Suppressor macrophage (primary cell): ENCODE measurements at regions not wholly inside any gene's neighbourhood (a gene's known extent, or its start where the extent isn't known, plus 50 kb on each side); places are given as distances from the start of the nearest gene placed in this dataset.

Experiments
- DNase-seq, 4 experiments: peaks; one replicate each; pipeline ENCODE4 v3.0.0-alpha.2; 2020 to 2022

DNA sequence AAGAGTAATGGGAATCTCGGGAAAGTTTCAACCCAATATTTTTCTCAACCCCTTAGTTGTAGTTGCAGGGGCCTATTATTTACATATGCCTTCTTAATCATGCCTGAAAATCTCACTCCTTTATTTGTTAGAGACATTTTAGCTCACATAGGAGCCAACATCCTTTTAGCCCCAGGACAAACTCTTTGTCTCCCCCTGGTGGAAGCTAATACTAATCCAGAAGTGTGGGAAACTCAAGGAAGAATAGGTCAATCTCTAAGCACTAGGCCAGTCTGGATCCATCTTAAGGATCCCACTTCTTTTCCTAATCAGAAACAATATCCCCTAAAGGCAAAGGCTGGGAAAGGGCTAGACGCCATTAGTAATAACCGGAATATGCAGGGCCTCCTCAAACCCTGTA lies 550.9 kb upstream of the PKDCC start:
- peak in 2 of 4 experiments; percentile 4 to 28 for DNase-seq

- DNase-seq = peak in 2 of 4 experiments; percentile 56 to 58
Measured at GRCh38 chr2:41498781-41499180, 549.0 kb upstream of the PKDCC start.

DNA sequence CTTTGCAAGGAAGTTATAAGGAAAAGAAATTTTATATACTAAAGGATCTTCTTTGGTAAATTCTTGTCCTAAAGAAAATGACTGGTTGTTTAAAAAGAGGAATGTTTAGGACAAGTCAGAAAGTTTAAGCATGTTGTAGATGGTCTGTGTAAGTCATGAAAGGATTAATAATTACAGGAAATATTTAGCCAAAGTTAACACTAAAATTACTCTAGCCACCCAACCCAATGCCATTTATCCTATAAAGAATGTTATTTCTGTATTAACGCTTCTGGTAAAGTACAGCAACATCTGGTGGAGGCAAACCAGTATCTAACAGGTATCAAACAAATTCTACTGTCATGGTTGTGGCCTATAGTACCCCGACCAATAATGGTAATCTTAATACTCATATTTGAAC lies 546.9 kb upstream of the PKDCC start:
- no peak for DNase-seq

GRCh38 chr2:41502752-41503151 lies 545.1 kb upstream of the PKDCC start:
- no peak for DNase-seq

GRCh38 chr2:41504532-41504931 lies 543.3 kb upstream of the PKDCC start:
- no peak for DNase-seq

DNA sequence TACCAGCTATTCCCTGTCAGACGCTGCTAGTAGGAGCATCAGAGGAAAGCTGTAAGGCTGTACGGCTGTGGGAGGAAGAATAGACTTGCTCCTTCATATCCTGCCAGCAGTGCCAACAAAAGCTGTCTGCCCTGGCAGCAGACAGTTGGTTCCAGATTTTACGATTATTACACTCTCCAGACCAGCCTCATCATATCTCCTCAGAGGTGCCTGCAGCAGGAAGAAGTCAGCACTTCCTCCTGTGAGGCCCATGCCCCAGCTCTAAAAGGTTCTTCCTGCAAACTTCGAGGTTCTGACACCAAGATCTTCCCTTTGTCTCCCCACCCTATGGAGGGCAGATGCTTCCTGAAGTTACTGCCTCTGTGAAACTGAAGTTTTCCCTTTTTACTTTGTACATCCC lies 537.7 kb upstream of the PKDCC start:
- peak in 3 of 4 experiments; percentile 13 to 35 (median 20) for DNase-seq

GRCh38 chr2:41521211-41521610 lies 526.6 kb upstream of the PKDCC start:
- DNase-seq = no peak

DNA sequence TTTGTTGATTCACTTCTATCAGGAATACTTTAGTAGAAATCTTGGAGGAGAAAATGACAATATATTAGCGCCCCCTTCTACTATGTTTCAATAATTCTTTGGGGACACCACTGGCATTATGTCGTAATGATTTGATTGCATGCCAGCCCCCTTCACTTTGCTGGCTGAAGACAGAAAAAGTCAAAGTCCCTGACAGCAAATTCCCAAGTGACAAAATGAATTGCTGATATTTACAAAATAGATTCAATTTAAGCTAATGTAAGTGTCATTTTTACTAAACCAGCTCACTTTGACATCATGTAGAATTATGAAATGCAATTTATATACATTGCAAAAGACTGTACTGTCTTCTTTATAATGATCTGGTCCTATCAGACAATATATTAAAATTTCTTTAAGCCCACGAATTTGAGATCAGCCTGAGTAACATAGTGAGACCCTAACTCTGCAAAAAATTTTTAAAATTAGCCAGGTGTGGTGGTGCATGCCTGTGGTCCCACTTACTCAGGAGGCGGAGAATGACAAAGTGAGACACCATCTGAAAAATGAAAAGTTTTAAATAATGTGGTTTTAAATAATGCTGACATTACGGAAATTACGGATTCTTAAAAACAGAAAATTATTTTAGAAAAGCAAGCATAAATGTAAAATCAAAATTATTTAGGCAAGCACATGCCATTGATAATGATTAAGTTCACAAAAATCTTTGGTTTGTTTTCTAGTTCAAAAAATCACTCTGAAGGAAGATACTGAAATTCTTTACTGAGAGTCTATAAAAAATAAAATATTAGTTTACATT lies 520.1 kb upstream of the PKDCC start:
- DNase-seq = no peak

DNA sequence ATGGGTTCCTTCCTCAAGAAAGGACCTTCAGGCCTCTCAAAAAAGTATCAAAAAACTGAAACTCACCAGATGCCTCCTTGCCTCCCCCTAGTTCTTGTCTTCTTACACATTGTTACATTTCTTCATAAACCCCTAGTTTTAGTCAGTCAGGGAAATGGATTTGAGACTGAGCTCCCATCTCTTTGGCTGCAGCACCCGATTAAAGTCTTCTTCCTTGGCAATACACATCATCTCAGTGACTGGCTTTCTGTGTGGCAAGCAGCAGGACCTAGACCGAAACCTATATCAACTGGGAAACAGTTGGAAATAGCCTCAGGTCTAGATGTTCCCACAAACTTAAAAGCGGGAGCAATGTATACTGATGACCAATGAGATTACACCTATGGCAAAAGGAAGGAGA lies 512.2 kb upstream of the PKDCC start:
- DNase-seq = no peak

GRCh38 chr2:41540272-41540998 lies 507.4 kb upstream of the PKDCC start:
- no peak for DNase-seq

DNA sequence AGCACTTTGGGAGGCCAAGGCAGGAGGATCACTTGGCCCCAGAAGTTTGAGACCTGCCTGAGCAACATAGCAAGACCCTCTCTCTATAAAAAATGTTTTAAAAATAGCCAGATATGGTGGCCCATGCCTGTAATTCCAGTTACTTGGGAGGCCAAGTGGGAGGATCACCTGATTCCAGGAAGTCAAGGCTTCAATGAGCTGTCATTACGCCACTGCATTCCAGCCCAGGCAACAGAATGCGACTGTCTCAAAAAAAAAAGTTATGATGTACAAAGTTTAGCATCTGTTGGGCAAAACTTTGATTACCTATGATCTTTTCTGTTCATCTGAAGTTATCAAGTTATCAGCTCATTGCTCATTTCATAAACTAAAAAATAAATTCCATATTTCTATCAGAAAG lies 504.1 kb upstream of the PKDCC start:
- DNase-seq = no peak

DNA sequence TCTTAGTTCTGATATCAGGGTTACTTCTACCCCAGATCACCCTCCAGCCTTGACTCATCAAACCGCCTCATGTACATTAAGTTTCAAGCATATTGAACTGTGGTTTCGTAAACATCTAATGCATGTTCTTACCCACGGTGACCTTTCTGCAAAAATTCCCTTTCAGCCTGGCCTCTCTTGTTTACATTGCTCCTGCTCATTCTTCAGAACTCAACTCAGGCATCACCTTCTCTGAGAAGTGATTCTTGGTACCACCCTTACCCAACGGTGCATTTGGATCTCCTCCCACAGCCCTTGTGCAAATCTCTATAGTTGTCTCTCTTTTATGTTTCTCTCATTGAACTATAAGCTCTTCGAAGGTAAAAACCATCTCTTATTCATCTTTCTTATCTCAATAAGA lies 503.1 kb upstream of the PKDCC start:
- DNase-seq = no peak

DNA sequence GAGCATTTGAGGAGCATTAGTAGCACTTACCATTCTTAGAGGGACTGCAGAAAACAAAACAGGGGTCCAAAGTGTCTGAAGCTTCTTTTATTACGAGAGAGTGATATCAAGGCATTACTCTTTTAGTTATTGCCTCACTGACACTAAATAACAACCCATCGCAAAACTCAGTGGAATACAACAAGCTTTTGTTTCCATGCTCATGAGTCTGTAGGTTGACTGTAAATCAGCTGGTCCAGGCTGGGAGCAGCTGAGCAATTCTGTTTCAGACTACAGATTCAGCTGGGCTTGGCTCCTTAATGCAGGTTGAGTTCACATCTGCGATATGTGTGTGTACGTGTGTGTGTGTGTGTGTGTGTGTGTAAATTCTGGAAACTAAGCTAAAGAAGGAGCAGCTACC lies 501.8 kb upstream of the PKDCC start:
- DNase-seq = no peak

DNA sequence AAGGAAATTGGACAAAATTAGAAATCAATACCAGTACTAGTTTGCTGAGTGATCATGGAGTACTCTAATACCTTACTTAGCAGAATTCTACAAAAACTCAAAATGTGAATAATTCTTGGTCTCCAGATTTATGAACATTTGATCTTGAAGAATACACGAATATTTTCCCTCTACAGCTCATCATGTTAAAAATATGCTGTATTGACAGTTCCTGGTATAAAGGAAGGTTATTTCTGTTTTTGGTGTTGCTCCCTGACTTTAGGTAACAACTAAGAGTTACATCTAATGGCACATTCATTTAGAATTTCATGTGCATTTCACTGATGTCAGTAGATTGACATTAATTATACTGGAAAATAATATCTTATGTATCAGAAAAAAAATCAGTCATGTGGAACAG lies 479.2 kb upstream of the PKDCC start:
- no peak for DNase-seq

- DNase-seq = no peak
Measured at GRCh38 chr2:41572154-41572553, 475.7 kb upstream of the PKDCC start.

DNA sequence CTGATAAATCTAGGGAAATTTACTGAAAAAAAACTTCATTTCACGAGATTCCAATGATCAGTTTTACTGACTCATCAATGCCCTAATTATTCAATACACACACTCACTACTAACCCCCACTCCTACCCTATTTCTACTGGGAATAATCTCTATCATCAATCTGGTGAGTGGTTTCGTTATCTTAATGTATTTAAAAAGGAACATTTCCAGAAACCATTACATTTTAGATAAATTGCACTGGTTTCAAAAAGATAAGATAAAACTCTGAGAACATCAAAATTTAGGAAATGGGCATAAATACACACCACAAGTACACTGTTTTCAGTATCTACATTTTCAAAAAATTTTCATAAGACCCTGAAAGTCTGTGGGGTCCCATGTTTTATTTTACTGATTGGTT lies 471.4 kb upstream of the PKDCC start:
- DNase-seq = no peak

- DNase-seq = no peak
Measured at GRCh38 chr2:41579806-41580205, 468.0 kb upstream of the PKDCC start.

- DNase-seq = no peak
Measured at GRCh38 chr2:41580806-41581205, 467.0 kb upstream of the PKDCC start.

DNA sequence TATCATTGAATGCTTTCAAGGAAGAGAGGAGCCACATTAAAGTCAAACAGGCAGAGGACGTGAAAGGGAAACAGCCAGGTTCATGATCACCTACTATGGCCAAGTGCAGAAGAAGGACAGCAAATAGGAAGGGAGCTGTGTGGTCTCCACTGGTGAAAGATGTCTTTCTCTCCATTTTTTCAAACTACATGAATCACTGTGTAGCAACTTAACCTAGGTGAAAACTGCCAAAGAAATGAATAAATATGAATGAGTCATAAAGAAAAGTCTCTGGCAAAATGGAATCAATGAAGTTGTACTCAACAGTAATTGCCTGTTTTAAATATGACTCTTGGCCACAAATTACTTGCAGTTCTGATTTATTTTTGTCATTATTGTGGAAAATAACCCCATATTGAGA lies 452.6 kb upstream of the PKDCC start:
- DNase-seq = no peak

- DNase-seq = no peak
Measured at GRCh38 chr2:41597680-41598079, 450.1 kb upstream of the PKDCC start.

- no peak for DNase-seq
Measured at GRCh38 chr2:41598161-41598894, 449.5 kb upstream of the PKDCC start.

GRCh38 chr2:41600460-41600859 lies 447.4 kb upstream of the PKDCC start:
- DNase-seq = no peak

DNA sequence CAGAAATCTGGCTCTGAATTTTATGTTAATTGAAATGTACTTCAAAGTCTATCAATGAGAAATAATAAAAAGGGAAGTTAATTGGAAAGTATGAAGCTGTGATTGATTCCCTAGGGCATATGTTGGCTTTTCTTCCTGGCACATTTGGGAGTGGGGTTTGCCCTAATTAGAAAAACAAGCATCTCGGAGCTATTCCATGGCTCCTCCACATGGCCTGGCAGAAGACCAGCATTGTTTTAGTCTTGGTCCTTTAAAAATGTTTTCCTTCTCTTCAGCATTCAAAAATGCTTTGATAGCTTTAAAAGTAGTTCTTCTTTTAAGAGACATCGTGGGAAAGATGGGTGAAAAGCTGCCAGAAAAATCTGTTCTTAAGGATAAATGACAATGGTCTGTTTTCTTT lies 445.5 kb upstream of the PKDCC start:
- no peak for DNase-seq

- DNase-seq = no peak
Measured at GRCh38 chr2:41605311-41605710, 442.5 kb upstream of the PKDCC start.
